ENCODE measurements at regions not wholly inside any gene's neighbourhood (a gene's known extent, or its start where the extent isn't known, plus 50 kb on each side); places are given as distances from the start of the nearest gene placed in this dataset.

GRCh38 chr2:7517851-7518250 lies 600.6 kb downstream of the RNF144A start:
- TF ChIP-seq CTCF (IDR thresholded peaks at IDR 0.05) (no peak), CHD2 (IDR thresholded peaks at IDR 0.05; ENCODE audit: low read length, partially characterized antibody) (no peak), EHF (CRISPR knock-in tag; IDR thresholded peaks at IDR 0.05) (no peak), POLR2A (IDR thresholded peaks at IDR 0.05; ENCODE audit: low read length) (no peak), EP300 (IDR thresholded peaks at IDR 0.05) (no peak), REST (IDR thresholded peaks at IDR 0.05) (no peak), MYC (IDR thresholded peaks at IDR 0.05; ENCODE audit: borderline replicate concordance, low read length) (no peak), HDAC2 (IDR thresholded peaks at IDR 0.05) (no peak), PHF8 (IDR thresholded peaks at IDR 0.05; ENCODE audit: borderline replicate concordance, low read depth) (no peak)
